Left renal cortex interstitium (tissue), 4 donors: ENCODE measurements at regions not wholly inside any gene's neighbourhood (a gene's known extent, or its start where the extent isn't known, plus 50 kb on each side); places are given as distances from the start of the nearest gene placed in this dataset.

ENCODE experiments used
- DNase-seq, 4 donors: peaks; one replicate each; pipeline ENCODE4 v3.0.0-alpha.2; 2013; ENCODE audit warnings: low read depth in 4 of 4, low spot score in 2 of 4, missing footprints in 1 of 4

GRCh38 chr6:163726037-163726695 lies 311.6 kb downstream of the QKI start:
- no peak for DNase-seq

GRCh38 chr6:163725008-163725941 lies 310.8 kb downstream of the QKI start:
- no peak for DNase-seq

GRCh38 chr6:163724196-163724595 lies 309.7 kb downstream of the QKI start:
- no peak for DNase-seq

- no peak for DNase-seq
These were observed 309.2 kb downstream of the QKI start for GRCh38 chr6:163723759-163724158.

- no peak for DNase-seq
These were observed 307.6 kb downstream of the QKI start for GRCh38 chr6:163721922-163722692.

GRCh38 chr6:163721435-163721834 lies 306.9 kb downstream of the QKI start:
- no peak for DNase-seq

- DNase-seq, result no peak
These were observed 306.1 kb downstream of the QKI start for GRCh38 chr6:163720460-163721235.

GRCh38 chr6:163720005-163720404 lies 305.5 kb downstream of the QKI start:
- DNase-seq, result no peak

GRCh38 chr6:163719028-163719742 lies 304.7 kb downstream of the QKI start:
- DNase-seq, result no peak

GRCh38 chr6:163718537-163718936 lies 304.0 kb downstream of the QKI start:
- DNase-seq, result no peak

GRCh38 chr6:163717106-163717764 lies 302.7 kb downstream of the QKI start:
- DNase-seq, result no peak

GRCh38 chr6:163716690-163717089 lies 302.2 kb downstream of the QKI start:
- no peak for DNase-seq

GRCh38 chr6:163715846-163716245 lies 301.3 kb downstream of the QKI start:
- no peak for DNase-seq

- no peak for DNase-seq
These were observed 299.7 kb downstream of the QKI start for GRCh38 chr6:163714179-163714578.

- DNase-seq, result no peak
These were observed 298.5 kb downstream of the QKI start for GRCh38 chr6:163712981-163713380.

GRCh38 chr6:163712566-163712961 lies 298.0 kb downstream of the QKI start:
- no peak for DNase-seq

GRCh38 chr6:163711615-163712565 lies 297.4 kb downstream of the QKI start:
- DNase-seq, result no peak
